GM18868 (cell line): ENCODE measurements at regions not wholly inside any gene's neighbourhood (a gene's known extent, or its start where the extent isn't known, plus 50 kb on each side); places are given as distances from the start of the nearest gene placed in this dataset.

Experiments
- ATAC-seq: cut with Tn5 transposase; IDR thresholded peaks from one replicate; pipeline ENCODE4 v1.9.1; 2021; ENCODE audit warnings: mild to moderate bottlenecking, moderate library complexity; ENCODE audit not compliant: unreplicated experiment

GRCh38 chr2:147712051-147712450 lies 132.8 kb upstream of the ACVR2A start:
- ATAC-seq, result no peak

GRCh38 chr2:147711031-147711430 lies 133.8 kb upstream of the ACVR2A start:
- no peak for ATAC-seq

- ATAC-seq, result no peak
Measured at GRCh38 chr2:147709655-147710054, 135.2 kb upstream of the ACVR2A start.

- ATAC-seq, result no peak
Measured at GRCh38 chr2:147703171-147703570, 141.7 kb upstream of the ACVR2A start.

- no peak for ATAC-seq
Measured at GRCh38 chr2:147698166-147698565, 146.7 kb upstream of the ACVR2A start.

- no peak for ATAC-seq
Measured at GRCh38 chr2:147696426-147696825, 148.4 kb upstream of the ACVR2A start.

GRCh38 chr2:147689220-147689909 lies 155.5 kb upstream of the ACVR2A start:
- peak; percentile 99 for ATAC-seq

GRCh38 chr2:147688242-147688641 lies 156.6 kb upstream of the ACVR2A start:
- ATAC-seq, result no peak

- no peak for ATAC-seq
Measured at GRCh38 chr2:147686365-147686764, 158.5 kb upstream of the ACVR2A start.

- no peak for ATAC-seq
Measured at GRCh38 chr2:147684903-147685302, 159.9 kb upstream of the ACVR2A start.

- no peak for ATAC-seq
Measured at GRCh38 chr2:147683380-147683779, 161.4 kb upstream of the ACVR2A start.

- no peak for ATAC-seq
Measured at GRCh38 chr2:147681093-147681492, 163.7 kb upstream of the ACVR2A start.

- ATAC-seq, result no peak
Measured at GRCh38 chr2:147679955-147680531, 164.8 kb upstream of the ACVR2A start.

- no peak for ATAC-seq
Measured at GRCh38 chr2:147679191-147679954, 165.5 kb upstream of the ACVR2A start.

GRCh38 chr2:147665105-147665504 lies 179.7 kb upstream of the ACVR2A start:
- no peak for ATAC-seq

GRCh38 chr2:147663962-147664361 lies 180.9 kb upstream of the ACVR2A start:
- peak; percentile 25 for ATAC-seq

GRCh38 chr2:147663153-147663961 lies 181.5 kb upstream of the ACVR2A start:
- ATAC-seq, result peak; percentile 80

GRCh38 chr2:147662221-147662620 lies 182.6 kb upstream of the ACVR2A start:
- ATAC-seq, result no peak

- ATAC-seq, result no peak
Measured at GRCh38 chr2:147660680-147661079, 184.1 kb upstream of the ACVR2A start.

- peak; percentile 29 for ATAC-seq
Measured at GRCh38 chr2:147659051-147659450, 185.8 kb upstream of the ACVR2A start.
